MV-4-11 (cell line): ENCODE measurements at regions not wholly inside any gene's neighbourhood (a gene's known extent, or its start where the extent isn't known, plus 50 kb on each side); places are given as distances from the start of the nearest gene placed in this dataset.

Experiments used
- DNase-seq: peaks from one replicate; lab custom pipeline; 2025; lab: John Stamatoyannopoulos, UW

GRCh38 chr1:114314576-114314975 lies 160.9 kb upstream of the SYT6 start:
- no peak for DNase-seq

GRCh38 chr1:114314098-114314497 lies 160.4 kb upstream of the SYT6 start:
- DNase-seq = no peak

DNA sequence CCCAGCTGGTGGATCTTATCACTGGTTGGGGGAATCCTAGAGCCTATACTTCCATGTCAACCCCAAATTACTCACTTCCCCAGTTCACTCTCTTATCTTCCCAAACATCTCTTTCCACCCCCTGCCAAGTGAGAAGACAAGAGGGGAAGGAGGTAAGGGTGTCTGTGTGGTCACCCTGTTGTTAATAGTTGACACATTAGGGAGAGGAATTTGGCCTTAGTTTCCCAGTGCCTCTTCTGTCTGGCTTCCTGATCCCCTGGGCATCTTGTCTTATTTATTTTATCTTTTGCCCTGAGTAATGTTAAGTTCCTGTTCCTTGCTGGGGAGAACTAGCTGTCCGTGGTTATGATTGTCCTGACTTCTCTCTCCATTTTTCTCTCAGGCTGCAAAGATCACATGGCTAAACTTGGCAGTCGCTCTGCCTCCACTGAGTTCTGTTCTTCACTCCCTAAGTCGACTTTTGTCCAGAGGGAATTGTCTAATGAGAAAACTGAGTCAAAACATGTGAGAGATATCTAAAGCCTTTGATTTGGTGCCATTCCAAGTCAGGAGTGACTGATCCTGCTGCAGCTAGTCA lies 157.1 kb upstream of the SYT6 start:
- peak; percentile 17 for DNase-seq

- no peak for DNase-seq
These were observed 149.2 kb upstream of the SYT6 start for GRCh38 chr1:114302821-114303220.

DNA sequence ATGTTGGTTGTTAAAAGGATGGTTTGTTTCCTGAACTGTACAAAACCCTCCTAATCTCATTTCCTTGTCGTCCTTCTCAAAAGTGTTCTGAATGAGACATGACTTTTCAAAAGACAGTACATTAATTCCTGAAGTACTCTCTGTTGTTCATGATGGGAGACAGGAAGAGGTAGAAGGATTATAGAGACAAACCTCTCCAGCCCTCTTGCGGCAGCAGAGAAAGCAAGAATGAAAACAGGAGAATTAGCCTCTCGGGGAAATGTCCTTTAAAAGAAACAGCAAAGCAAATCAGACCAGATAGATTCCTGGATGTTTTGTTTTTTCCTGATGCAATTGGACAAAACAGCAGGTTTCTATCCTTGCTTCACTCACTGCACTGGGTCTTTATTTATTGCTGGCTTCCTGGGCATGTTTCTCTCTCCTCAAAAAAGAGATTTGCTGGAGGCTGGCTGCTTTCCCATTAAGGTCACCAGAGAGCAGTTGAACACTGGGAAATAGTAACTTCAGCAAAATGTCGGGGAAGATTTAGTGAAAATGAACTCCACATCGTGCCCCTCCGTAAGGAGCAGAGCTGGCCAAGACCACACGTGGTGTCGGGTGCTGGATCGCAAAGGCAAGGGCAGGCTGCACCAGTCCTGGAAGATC lies 145.8 kb upstream of the SYT6 start:
- no peak for DNase-seq

DNA sequence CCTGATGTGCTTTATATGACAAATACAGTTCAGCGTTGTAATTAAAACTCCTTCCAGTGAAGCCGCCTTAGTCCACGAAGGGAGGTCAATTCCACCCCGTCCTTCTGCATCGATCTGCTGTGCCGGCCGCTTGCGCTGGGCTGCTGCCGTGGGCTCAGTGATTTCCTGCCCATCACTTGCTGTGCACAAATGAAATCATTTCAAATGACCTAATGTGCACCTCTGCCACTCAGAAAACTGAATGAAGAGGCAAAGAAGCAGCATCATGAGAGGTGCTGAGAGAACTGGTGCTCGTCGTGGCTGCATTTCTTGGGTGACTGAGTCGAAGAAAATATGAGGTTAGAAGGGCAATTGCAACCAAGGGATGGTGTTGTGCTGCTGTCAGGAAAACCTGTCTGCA lies 144.3 kb upstream of the SYT6 start:
- DNase-seq = no peak

GRCh38 chr1:114296413-114296812 lies 142.7 kb upstream of the SYT6 start:
- DNase-seq = no peak

GRCh38 chr1:114295321-114295720 lies 141.7 kb upstream of the SYT6 start:
- DNase-seq = no peak

GRCh38 chr1:114292835-114293234 lies 139.2 kb upstream of the SYT6 start:
- DNase-seq = no peak

GRCh38 chr1:114292194-114292593 lies 138.5 kb upstream of the SYT6 start:
- DNase-seq = no peak

DNA sequence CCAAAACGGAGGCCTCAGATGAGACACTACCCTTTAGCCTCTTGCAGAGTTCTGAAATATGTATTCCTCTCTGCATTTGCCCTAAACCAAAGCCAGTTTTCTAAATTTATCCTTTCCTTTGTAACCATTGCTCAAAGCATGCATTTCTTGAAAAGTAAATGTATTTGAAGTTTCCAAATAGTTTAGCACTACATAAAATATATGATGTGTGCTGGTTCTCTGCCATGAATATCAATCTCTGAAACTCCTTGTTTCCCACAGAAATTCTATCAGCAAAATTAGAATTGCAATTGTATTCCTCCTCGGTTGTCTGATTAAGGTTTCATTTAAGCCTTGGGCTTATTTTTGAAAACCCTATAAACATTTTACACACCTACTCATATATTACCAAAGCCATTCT lies 137.1 kb upstream of the SYT6 start:
- no peak for DNase-seq

DNA sequence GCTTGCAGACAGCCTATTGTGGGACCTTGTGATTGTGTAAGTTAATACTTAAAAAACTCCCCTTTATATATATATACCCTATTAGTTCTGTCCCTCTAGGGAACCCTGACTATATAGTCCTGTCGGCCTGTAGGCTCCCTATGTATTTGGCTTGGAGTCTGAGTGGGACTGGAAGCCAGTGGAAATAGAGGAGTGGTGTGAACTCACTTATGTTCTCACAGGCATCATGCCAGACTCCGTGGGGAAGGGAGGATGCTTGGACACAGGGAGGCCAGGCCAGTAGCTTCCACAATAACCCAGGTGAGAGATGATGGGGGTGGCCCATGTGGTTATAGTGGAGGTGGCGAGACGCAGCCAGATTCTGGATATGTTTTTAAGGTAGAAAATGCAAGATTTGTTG lies 136.7 kb upstream of the SYT6 start:
- DNase-seq = no peak

GRCh38 chr1:114289824-114290223 lies 136.2 kb upstream of the SYT6 start:
- DNase-seq = no peak

- no peak for DNase-seq
These were observed 135.6 kb upstream of the SYT6 start for GRCh38 chr1:114289306-114289705.

DNA sequence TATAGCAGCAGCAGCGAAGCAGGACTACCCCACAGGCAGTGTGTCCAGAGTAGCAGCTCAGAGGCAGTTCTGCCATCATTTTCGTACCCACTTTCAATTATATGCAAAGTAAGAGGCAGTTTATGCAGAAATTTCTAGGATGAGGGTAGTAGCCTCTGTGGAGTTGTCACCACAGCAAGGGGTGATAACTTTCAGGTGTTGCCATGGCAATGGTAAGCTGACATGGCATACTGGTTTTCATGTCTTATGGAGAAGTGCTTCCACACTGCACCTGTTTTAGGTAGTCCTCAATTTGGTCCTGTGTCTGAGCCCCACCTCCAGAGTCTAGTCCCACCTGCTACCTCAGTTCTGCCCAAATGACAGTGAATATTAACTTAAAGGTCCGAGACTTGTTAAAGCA lies 133.3 kb upstream of the SYT6 start:
- DNase-seq = no peak

DNA sequence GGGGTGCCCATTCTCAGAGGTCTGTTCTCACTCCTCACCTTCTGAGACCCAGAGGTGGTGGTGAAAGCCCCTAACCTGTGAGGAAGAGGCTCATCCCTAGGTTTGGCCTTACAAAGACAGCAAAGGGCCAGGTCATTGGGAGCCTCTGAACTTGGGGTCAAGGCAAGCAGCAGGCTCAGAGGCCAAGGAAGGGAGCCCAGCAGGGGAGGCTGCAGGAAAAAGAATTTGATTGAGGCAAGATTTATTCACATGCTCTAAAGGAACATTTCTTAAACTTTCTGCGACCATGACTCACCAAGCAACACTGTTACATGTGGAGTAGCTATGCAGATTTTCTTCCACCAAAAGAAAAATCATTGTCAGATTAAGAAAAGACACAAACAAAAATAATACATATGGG lies 132.5 kb upstream of the SYT6 start:
- DNase-seq = peak; percentile 4

- peak; percentile 83 for DNase-seq
These were observed 129.2 kb upstream of the SYT6 start for GRCh38 chr1:114282751-114283403.

- DNase-seq = no peak
These were observed 125.2 kb upstream of the SYT6 start for GRCh38 chr1:114278911-114279310.

DNA sequence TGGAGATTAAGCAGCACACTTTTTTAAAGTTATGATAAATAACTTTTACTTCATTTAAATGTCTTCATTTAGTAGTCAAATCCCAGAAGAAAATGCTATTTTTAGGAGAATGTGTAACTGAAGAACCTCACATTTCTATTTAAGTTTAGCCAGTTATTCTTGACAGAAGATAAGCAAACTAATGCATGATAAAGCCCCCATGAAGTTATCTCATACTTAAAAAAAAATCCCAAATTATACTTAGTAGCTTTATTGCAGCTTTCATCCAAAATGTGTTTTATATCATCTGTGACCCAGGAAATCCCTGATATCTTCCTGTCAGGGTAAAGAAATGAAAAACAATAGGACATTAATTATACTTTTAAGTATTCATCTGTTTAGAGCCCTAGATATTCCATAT lies 124.8 kb upstream of the SYT6 start:
- DNase-seq = no peak

DNA sequence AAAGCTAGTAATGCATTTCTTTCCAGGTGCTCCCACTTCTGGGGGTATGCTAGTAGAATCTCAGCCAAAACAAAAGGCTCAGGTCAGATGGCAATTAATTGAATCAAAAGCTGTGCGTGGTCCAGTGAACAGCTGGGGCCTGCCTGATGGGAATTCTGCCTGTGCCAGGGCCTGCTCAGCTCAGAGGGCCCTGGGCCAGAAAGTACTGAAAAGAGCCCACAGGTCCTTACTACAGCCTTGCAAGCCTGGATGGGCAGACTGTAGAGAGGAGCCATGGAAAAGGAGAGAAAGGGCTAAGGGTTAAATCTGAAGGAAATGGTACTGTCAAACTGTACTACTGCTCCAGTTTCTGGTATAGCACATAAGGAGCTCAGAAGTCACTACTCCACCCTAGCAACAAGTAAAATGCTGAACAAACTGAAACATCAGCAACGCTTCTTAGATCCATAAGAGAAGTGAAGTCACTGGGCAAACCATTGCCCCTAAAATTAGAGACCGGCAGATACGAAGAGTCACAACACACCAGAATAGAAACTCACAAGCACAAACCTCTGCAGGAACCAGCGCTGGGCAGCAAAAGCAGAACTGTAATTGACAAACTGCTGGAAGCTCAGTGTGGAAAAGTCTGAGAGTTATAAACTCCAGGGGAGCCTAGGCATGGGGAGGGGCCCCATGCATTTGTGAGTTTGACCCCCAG lies 121.1 kb upstream of the SYT6 start:
- DNase-seq = peak; percentile 75

DNA sequence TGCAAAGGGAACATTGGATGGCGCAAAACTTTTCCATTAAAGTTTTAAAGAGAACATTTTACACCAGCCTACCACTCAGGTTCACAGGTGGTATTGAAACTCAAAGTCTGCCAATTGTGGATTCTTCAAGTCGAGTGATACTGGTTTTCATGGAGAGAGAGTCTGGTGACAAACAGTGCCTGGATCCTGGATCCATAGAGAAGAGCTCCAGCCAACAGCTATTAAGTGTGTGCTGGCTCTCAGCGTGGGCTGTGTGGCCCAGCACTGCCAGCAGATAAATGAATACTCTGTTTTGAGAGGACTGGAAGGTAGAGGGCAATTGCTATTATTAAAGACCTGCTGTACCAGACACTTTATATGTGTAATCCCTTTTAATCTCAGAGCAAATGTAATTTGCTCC lies 118.9 kb upstream of the SYT6 start:
- DNase-seq = no peak

GRCh38 chr1:114270718-114271117 lies 117.0 kb upstream of the SYT6 start:
- DNase-seq = no peak

DNA sequence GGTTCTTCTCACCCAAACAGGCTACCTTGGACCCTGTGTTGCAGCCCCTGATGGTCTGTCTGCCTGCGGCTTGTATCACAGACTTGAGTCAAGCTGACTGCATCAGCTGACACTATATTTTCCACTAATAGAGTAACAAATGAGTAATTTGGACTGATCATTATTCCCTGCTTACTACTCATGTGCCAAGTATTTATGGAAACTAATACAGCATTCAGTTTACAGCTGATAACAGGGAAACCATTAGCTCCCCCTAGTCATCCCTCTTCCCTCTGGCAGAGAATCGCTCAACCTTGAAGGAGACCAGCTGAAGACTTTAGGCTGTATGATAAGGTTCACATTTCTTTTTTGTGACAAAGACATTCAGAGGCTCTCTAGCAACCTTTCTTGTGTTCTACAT lies 116.6 kb upstream of the SYT6 start:
- DNase-seq = no peak
